Liver (tissue), 8 donors: ENCODE measurements at regions not wholly inside any gene's neighbourhood (a gene's known extent, or its start where the extent isn't known, plus 50 kb on each side); places are given as distances from the start of the nearest gene placed in this dataset.
"Not testable (repeated sequence)": the region's sequence is repeated elsewhere in the genome, so short reads cannot be mapped to it uniquely, and the experiment has no call there.

Experiments used
- DNase-seq: peaks from one replicate; pipeline ENCODE4 v3.0.0-alpha.2; 2017; ENCODE audit warnings: low spot score
- H3K27ac ChIP-seq, 2 donors: one replicate each; pipeline ENCODE4 v1.7.0; 2013; ENCODE audit warnings: inconsistent platforms in 2 of 2, low read length in 2 of 2, control low read depth in 1 of 2, low read depth in 1 of 2, mild to moderate bottlenecking in 1 of 2
- H3K27me3 ChIP-seq, 4 donors: one replicate each; pipeline versions ENCODE4 v1.6.1 to v1.7.0; 2013; ENCODE audit warnings: low read length in 3 of 4, inconsistent platforms in 1 of 4, mild to moderate bottlenecking in 1 of 4, moderate library complexity in 1 of 4; ENCODE audit not compliant: control insufficient read depth in 4 of 4, insufficient read depth in 4 of 4
- H3K36me3 ChIP-seq, 4 donors: one replicate each; pipeline versions ENCODE4 v1.6.1 to v1.7.0; 2013; ENCODE audit warnings: low read length in 3 of 4, mild to moderate bottlenecking in 3 of 4, low read depth in 1 of 4, moderate library complexity in 1 of 4; ENCODE audit not compliant: control insufficient read depth in 4 of 4, insufficient read depth in 3 of 4
- H3K4me1 ChIP-seq, 4 donors: one replicate each; pipeline versions ENCODE4 v1.6.1 to v1.7.0; 2013; ENCODE audit warnings: low read length in 3 of 4, mild to moderate bottlenecking in 3 of 4, moderate library complexity in 1 of 4; ENCODE audit not compliant: control insufficient read depth in 4 of 4, insufficient read depth in 4 of 4
- H3K4me3 ChIP-seq, 3 donors: one replicate each; pipeline versions ENCODE4 v1.6.1 to v1.7.0; 2013; ENCODE audit warnings: low read length in 3 of 3, control low read depth in 1 of 3, low read depth in 1 of 3, mild to moderate bottlenecking in 1 of 3
- H3K9ac ChIP-seq, 2 donors: one replicate each; pipeline ENCODE4 v1.7.0; 2013; ENCODE audit warnings: low read length in 2 of 2, mild to moderate bottlenecking in 2 of 2, moderate library complexity in 2 of 2, control low read depth in 1 of 2, low read depth in 1 of 2
- H3K9me3 ChIP-seq, 4 donors: one replicate each; pipeline versions ENCODE4 v1.6.1 to v1.7.0; 2013; ENCODE audit warnings: low read length in 3 of 4; ENCODE audit not compliant: control insufficient read depth in 4 of 4
- CTCF ChIP-seq: fragments of 150-350 bp; IDR thresholded peaks from 2 replicates; pipeline ENCODE4 v1.5.1; 2017; ENCODE audit warnings: improper control_type of control experiment, low read depth, low read length; ENCODE audit not compliant: missing input control
- EGR1 ChIP-seq, 2 donors: IDR thresholded peaks; 2 replicates each; pipeline ENCODE4 v1.6.1; 2016 to 2018; ENCODE audit warnings: antibody characterized with exemption in 2 of 2, low read depth in 2 of 2
- FOXA1 ChIP-seq: IDR thresholded peaks from 2 replicates; pipeline ENCODE4 v1.6.1; 2016; ENCODE audit warnings: antibody characterized with exemption
- HNF4A ChIP-seq, 2 donors: conservative IDR thresholded peaks; 2 replicates each; pipeline ENCODE4 v1.6.1; 2016; ENCODE audit warnings: antibody characterized with exemption in 2 of 2, mild to moderate bottlenecking in 2 of 2
- HNF4G ChIP-seq: IDR thresholded peaks from 2 replicates; pipeline ENCODE4 v1.6.1; 2016; ENCODE audit warnings: antibody characterized with exemption
- JUND ChIP-seq, 2 donors: IDR thresholded peaks; 2 replicates each; pipeline ENCODE4 v1.6.1; 2016; ENCODE audit warnings: antibody characterized with exemption in 2 of 2
- MAX ChIP-seq: IDR thresholded peaks from 2 replicates; pipeline ENCODE4 v1.6.1; 2016; ENCODE audit warnings: antibody characterized with exemption
- RAD21 ChIP-seq, 2 donors: IDR thresholded peaks; 2 replicates each; pipeline ENCODE4 v1.6.1; 2016; ENCODE audit warnings: antibody characterized with exemption in 2 of 2, mild to moderate bottlenecking in 2 of 2
- YY1 ChIP-seq: IDR thresholded peaks from 2 replicates; pipeline ENCODE4 v1.6.1; 2016; ENCODE audit warnings: antibody characterized with exemption, mild to moderate bottlenecking
- WGBS: extraction: QIAGEN DNeasy Blood & Tissue Kit; methylation state at CpG from one replicate; pipeline ENCODE4 v1.1.7; 2013; 5-methylcytosine and 5-hydroxymethylcytosine counted together
- TF ChIP-seq, protein P1 (sequence below): IDR thresholded peaks from 2 replicates; pipeline ENCODE4 v1.6.1; 2016; ENCODE audit warnings: antibody characterized with exemption
- TF ChIP-seq, protein P2 (sequence below): IDR thresholded peaks from 2 replicates; pipeline ENCODE4 v1.6.1; 2016; ENCODE audit warnings: antibody characterized with exemption
- donor health status: healthy.
- donor health status: healthy.
- donor health status: healthy.
- donor health status: healthy.
- donor health status: healthy.

GRCh38 chr14:80278293-80279023 is 67.2 kb upstream of the DIO2 start:
- no peak overlapping the region for H3K27ac ChIP-seq
- no peak overlapping the region for H3K9ac ChIP-seq
- no peak for TF ChIP-seq HNF4G
- TF ChIP-seq FOXA1: no peak
- TF ChIP-seq, protein P1, sequence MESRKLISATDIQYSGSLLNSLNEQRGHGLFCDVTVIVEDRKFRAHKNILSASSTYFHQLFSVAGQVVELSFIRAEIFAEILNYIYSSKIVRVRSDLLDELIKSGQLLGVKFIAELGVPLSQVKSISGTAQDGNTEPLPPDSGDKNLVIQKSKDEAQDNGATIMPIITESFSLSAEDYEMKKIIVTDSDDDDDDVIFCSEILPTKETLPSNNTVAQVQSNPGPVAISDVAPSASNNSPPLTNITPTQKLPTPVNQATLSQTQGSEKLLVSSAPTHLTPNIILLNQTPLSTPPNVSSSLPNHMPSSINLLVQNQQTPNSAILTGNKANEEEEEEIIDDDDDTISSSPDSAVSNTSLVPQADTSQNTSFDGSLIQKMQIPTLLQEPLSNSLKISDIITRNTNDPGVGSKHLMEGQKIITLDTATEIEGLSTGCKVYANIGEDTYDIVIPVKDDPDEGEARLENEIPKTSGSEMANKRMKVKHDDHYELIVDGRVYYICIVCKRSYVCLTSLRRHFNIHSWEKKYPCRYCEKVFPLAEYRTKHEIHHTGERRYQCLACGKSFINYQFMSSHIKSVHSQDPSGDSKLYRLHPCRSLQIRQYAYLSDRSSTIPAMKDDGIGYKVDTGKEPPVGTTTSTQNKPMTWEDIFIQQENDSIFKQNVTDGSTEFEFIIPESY: no peak
- no peak for TF ChIP-seq MAX
- TF ChIP-seq, protein P2, sequence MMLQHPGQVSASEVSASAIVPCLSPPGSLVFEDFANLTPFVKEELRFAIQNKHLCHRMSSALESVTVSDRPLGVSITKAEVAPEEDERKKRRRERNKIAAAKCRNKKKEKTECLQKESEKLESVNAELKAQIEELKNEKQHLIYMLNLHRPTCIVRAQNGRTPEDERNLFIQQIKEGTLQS: no peak
- TF ChIP-seq RAD21 (IDR thresholded peaks at IDR 0.05): no peak
- TF ChIP-seq HNF4A (conservative IDR thresholded peaks at IDR 0.05): peak in 1 of 2 donors; percentile 6
- TF ChIP-seq EGR1 (IDR thresholded peaks at IDR 0.05; ENCODE audit: low read depth in 2 of 2): no peak
- no peaks in the 10 kb centered on the region for H3K27me3 ChIP-seq
- no peaks in the 10 kb centered on the region for H3K36me3 ChIP-seq
- WGBS: 38% methylated on average over 2 of the region's 2 CpGs
- no peak overlapping the region for H3K4me3 ChIP-seq
- no peaks in the 10 kb centered on the region for H3K4me1 ChIP-seq
- H3K9me3 ChIP-seq: no peaks in the 10 kb centered on the region
- DNase-seq: no peak

- Histone ChIP-seq H3K4me3 (no peak overlapping the region), H3K9me3 (no peaks in the 10 kb centered on the region), H3K9ac (no peak overlapping the region), H3K27me3 (no peaks in the 10 kb centered on the region), H3K36me3 (no peaks in the 10 kb centered on the region), H3K27ac (no peak overlapping the region), H3K4me1 (no peaks in the 10 kb centered on the region)
- TF ChIP-seq, protein P2: no peak
- no peak for DNase-seq
- 63% methylated on average over 3 of the region's 3 CpGs for whole genome bisulfite sequencing
Measured at GRCh38 chr14:80275208-80275850, 64.0 kb upstream of the DIO2 start.

DNA sequence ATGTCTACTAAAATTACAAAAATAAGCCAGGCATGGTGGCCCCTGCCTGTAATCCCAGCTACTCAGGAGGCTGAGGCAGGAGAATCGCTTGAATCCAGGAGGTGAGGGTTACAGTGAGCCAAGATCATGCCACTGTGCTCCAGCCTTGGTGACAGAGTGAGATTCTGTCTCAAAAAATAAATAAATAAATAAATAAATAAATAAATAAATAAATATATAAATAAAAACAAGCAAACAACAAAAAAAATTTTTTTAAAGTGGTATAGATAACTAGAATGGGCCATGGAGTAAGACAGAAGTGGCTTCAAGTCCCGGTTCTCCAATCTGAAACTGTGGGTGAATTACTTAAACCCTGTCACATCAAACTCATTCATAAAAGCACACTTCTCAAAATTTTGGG is 63.0 kb upstream of the DIO2 start:
- H3K4me3 ChIP-seq, H3K36me3 ChIP-seq, DNase-seq, H3K4me1 ChIP-seq, H3K9ac ChIP-seq, H3K27ac ChIP-seq, H3K27me3 ChIP-seq, H3K9me3 ChIP-seq: not testable (repeated sequence)
- WGBS: 90% methylated on average over 2 of the region's 2 CpGs

DNA sequence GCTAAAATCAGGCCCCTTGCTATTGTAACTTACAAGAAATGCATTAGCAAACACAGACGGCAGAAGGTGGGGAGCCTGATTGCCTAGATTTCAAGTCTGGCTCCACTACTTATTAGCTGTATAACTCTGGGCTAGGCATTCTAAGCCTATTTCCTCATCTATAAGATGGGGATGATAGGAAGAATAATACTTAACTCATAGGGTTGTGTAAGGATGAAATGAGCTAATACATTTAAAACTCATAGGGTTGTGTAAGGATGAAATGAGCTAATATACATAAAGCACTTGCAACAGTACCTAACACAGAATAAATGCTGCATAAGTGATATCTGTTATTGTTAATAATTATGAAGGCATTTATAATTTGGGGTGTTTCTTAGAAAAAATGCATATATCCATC is 60.1 kb upstream of the DIO2 start:
- Histone ChIP-seq H3K4me1 (no peaks in the 10 kb centered on the region), H3K9ac (no peak overlapping the region), H3K27me3 (peaks cover 0 to 2% (median 0%) of the 10 kb centered on the region in 4 donors), H3K27ac (no peak overlapping the region), H3K4me3 (no peak overlapping the region), H3K9me3 (no peaks in the 10 kb centered on the region), H3K36me3 (no peaks in the 10 kb centered on the region)
- 76% methylated on average over 1 of the region's 1 CpG for WGBS
- no peak for DNase-seq
- no peak for TF ChIP-seq YY1
- TF ChIP-seq, protein P1: no peak
- no peak for TF ChIP-seq CTCF
- TF ChIP-seq HNF4G: no peak
- TF ChIP-seq JUND (IDR thresholded peaks at IDR 0.05): no peak
